ENCODE measurements at regions not wholly inside any gene's neighbourhood (a gene's known extent, or its start where the extent isn't known, plus 50 kb on each side); places are given as distances from the start of the nearest gene placed in this dataset.

DNA sequence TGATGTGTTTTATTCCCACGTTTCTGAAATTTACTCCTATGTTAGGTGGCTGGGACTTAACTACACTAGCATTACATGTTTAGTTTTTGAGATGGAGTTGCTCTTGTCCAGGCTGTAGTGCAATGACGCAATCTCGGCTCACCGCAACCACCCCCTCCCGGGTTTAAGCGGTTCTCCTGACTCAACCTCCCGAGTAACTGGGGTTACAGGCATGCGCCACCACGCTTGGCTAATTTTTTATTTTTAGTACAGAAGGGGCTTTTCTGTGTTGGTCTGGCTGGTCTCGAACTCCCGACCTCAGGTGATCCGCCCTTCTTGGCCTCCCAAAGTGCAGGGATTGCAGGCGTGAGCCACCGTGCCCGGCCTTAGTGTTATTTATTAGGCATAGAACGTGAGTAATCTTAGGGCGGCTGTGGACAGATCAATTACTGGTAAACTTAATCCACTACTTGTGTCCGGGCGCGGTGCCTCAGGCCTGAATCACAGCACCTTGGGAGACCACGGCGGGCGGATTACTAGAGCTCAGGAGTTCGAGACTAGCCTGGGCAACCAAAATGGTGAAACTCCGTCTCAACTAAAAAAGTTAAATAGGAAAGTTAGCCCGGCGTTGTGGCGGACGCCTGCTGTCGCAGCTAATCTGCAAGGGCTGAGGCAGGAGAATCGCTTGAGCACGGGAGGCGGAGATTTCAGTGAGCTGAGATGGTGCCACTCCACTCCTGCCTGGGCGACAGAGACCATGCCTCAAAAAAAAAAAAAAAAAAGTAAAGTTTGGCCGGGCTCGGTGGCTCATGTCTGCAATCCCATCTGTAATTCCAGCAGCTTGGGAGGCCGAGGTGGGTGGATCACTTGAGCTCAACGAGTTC, 123.7 kb upstream of the BTN3A2 start:
- peaks cover 0 to 7% (median 0%) of the 10 kb centered on the region in 3 donors for H3K36me3 Mint-ChIP-seq
- H3K27me3 ChIP-seq (ENCODE audit: insufficient read depth, low read length, poor library complexity, severe bottlenecking), result no peaks in the 10 kb centered on the region
- H3K27ac Mint-ChIP-seq, result peak overlapping the region; percentile 94 to 99 (median 96)
- CTCF ChIA-PET, result interaction anchor here (1.0 to 2.3 kb wide), 2 partner anchors 10 to 29 kb away, joined by 3 to 12 read pairs; a partner anchor contains a TSS
- H3K9me3 ChIP-seq (ENCODE audit: low read length), result no peaks in the 10 kb centered on the region
- peaks cover 11% of the 10 kb centered on the region for H3K4me1 ChIP-seq (ENCODE audit: insufficient read depth, low read length)
- peaks cover 15 to 25% (median 24%) of the 10 kb centered on the region in 3 donors for H3K4me1 Mint-ChIP-seq
- H3K4me3 ChIP-seq (ENCODE audit: low read length), result peak overlapping the region; percentile 63
- DNase-seq, result peak; percentile 29 to 76 (median 63)
- no peaks in the 10 kb centered on the region for H3K27me3 Mint-ChIP-seq
- H3K36me3 ChIP-seq (ENCODE audit: insufficient read depth, low read length), result no peaks in the 10 kb centered on the region
- H3K4me3 Mint-ChIP-seq, result peak overlapping the region; percentile 82 to 93 (median 85)
- peaks cover 0 to 5% (median 4%) of the 10 kb centered on the region in 5 donors for H3K9me3 Mint-ChIP-seq
- POLR2A ChIA-PET, result interaction anchor here (0.6 to 2.9 kb wide), 16 partner anchors 9 to 287 kb away, joined by 3 to 28 read pairs (median 5); a partner anchor contains a TSS
- peak overlapping the region; percentile 85 for H3K27ac ChIP-seq (ENCODE audit: low read depth, low read length)

DNA sequence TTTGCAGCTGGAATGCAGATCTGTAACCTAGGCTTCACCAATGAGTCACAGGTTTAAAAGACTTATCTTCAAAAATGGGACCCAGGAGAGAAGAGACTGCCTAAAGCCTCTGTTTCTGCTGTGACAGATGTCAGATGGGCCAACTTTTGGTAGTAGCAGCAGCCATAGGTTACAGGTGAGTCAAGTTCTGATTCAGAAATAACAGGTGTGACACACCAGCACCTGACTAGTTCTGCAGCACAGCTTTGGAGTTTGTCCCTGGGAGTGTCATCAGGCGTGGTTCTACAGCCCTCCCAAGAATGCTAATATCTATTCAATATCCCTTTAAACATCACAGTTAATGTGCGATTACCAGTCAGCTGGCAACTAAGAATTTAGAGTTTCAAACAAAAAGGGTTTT, 121.9 kb upstream of the BTN3A2 start:
- Mint-ChIP-seq H3K4me3 (peak overlapping the region in 1 of 7 donors; percentile 22), H3K4me1 (peaks cover 15 to 26% (median 26%) of the 10 kb centered on the region in 3 donors), H3K27ac (peak overlapping the region in 2 of 8 donors; percentile 40 to 60), H3K9me3 (peaks cover 0 to 5% (median 4%) of the 10 kb centered on the region in 5 donors), H3K27me3 (no peaks in the 10 kb centered on the region), H3K36me3 (peaks cover 0 to 7% (median 0%) of the 10 kb centered on the region in 3 donors)
- Histone ChIP-seq H3K4me1 (ENCODE audit: insufficient read depth, low read length) (peaks cover 11% of the 10 kb centered on the region), H3K27ac (ENCODE audit: low read depth, low read length) (no peak overlapping the region), H3K27me3 (ENCODE audit: insufficient read depth, low read length, poor library complexity, severe bottlenecking) (no peaks in the 10 kb centered on the region), H3K36me3 (ENCODE audit: insufficient read depth, low read length) (no peaks in the 10 kb centered on the region), H3K4me3 (ENCODE audit: low read length) (no peak overlapping the region), H3K9me3 (ENCODE audit: low read length) (no peaks in the 10 kb centered on the region)
- CTCF ChIA-PET, result interaction anchor here (0.7 to 1.7 kb wide), 4 partner anchors 9 to 46 kb away, joined by 3 to 6 read pairs (median 4); a partner anchor contains a TSS
- POLR2A ChIA-PET, result interaction anchor here (0.9 to 1.5 kb wide), 2 partner anchors 9 to 28 kb away, joined by 4 to 7 read pairs; a partner anchor contains a TSS
- DNase-seq, result no peak

DNA sequence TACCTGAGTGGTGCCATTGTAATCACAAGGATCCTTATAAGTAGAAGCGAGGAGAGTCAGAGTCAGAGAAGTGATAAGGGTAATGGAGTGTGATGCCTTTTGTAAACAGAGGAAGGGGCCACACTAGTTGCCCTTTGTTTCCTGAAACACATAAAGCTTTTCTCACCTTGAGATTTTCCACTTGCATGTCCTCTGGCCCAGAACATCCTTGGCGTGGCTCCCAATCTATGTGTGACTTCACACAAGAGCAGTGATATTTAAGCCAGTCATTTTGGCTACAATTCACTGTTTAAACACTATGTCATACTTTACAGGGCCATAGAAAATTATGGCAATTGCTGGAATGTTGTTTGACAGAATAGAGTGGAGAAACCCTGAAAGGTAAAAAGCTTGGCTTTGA, 121.2 kb upstream of the BTN3A2 start:
- Mint-ChIP-seq H3K9me3 (peaks cover 0 to 5% (median 4%) of the 10 kb centered on the region in 5 donors), H3K27ac (no peak overlapping the region), H3K4me1 (peaks cover 15 to 31% (median 31%) of the 10 kb centered on the region in 3 donors), H3K4me3 (peak overlapping the region in 1 of 7 donors; percentile 22), H3K27me3 (no peaks in the 10 kb centered on the region), H3K36me3 (peaks cover 0 to 7% (median 0%) of the 10 kb centered on the region in 3 donors)
- Histone ChIP-seq H3K9me3 (ENCODE audit: low read length) (no peaks in the 10 kb centered on the region), H3K27ac (ENCODE audit: low read depth, low read length) (no peak overlapping the region), H3K36me3 (ENCODE audit: insufficient read depth, low read length) (no peaks in the 10 kb centered on the region), H3K27me3 (ENCODE audit: insufficient read depth, low read length, poor library complexity, severe bottlenecking) (no peaks in the 10 kb centered on the region), H3K4me1 (ENCODE audit: insufficient read depth, low read length) (peaks cover 11% of the 10 kb centered on the region), H3K4me3 (ENCODE audit: low read length) (no peak overlapping the region)
- no peak for DNase-seq
- CTCF ChIA-PET, result interaction anchor here (0.9 to 1.7 kb wide), 3 partner anchors 9 to 47 kb away, joined by 3 to 6 read pairs (median 5); a partner anchor contains a TSS
- POLR2A ChIA-PET, result interaction anchor here (0.6 to 1.5 kb wide), 2 partner anchors 10 to 25 kb away, joined by 5 to 7 read pairs; a partner anchor contains a TSS

DNA sequence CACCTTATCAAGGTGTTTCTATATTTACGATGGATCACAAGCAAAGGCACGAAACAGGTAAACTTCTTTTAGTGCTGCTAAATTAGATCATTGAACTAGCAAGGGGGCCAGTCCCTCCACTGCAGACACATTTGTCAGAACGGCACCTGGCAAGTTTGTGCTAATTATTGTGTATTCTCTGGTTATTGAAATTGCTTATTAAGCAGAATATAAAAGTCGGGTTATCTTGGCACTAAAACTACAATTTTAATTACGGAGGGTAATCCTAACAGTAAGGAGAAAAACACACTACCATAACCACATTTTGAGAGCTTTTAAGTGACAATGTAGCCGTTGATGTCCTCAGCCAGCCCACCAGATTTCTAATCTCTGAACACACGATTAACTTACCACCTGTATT, 118.9 kb upstream of the BTN3A2 start:
- POLR2A ChIA-PET, result no interaction called here
- H3K4me1 ChIP-seq (ENCODE audit: insufficient read depth, low read length), result peaks cover 12% of the 10 kb centered on the region

DNA sequence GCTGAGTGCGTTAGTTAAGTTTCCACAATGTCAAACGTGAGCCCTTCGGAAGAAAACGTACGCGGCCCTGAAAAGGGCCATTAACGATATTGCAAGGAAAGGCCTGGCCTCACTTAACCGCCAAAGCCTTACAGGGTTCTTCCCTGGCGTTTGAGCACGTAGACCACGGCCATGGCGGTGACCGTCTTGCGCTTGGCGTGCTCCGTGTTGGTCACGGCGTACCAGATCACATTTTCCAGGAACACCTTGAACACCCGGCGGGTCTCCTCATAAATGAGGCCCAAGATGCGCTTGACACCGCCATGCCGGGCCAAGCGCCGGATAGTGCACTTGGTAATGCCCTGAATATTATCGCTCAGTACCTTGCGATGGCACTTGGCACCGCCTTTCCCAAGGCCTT, 118.4 kb upstream of the BTN3A2 start:
- Mint-ChIP-seq H3K4me1 (peaks cover 16 to 36% (median 31%) of the 10 kb centered on the region in 3 donors), H3K9me3 (no peaks in the 10 kb centered on the region), H3K36me3 (peaks cover 0 to 10% (median 0%) of the 10 kb centered on the region in 3 donors), H3K27me3 (no peaks in the 10 kb centered on the region), H3K4me3 (peak overlapping the region in 1 of 7 donors; percentile 65), H3K27ac (peak overlapping the region in 1 of 8 donors; percentile 38)
- H3K4me3 ChIP-seq (ENCODE audit: low read length), result no peak overlapping the region
- DNase-seq, result no peak
- H3K27ac ChIP-seq (ENCODE audit: low read depth, low read length), result no peak overlapping the region
- no peaks in the 10 kb centered on the region for H3K27me3 ChIP-seq (ENCODE audit: insufficient read depth, low read length, poor library complexity, severe bottlenecking)
- no peaks in the 10 kb centered on the region for H3K36me3 ChIP-seq (ENCODE audit: insufficient read depth, low read length)
- H3K4me1 ChIP-seq (ENCODE audit: insufficient read depth, low read length), result peaks cover 10% of the 10 kb centered on the region
- H3K9me3 ChIP-seq (ENCODE audit: low read length), result no peaks in the 10 kb centered on the region
- CTCF ChIA-PET, result no interaction called here
- POLR2A ChIA-PET, result no interaction called here

More for the DNA sequence above, 118.9 kb upstream of the BTN3A2 start:
- Mint-ChIP-seq H3K27me3 (no peaks in the 10 kb centered on the region), H3K36me3 (peaks cover 0 to 6% (median 0%) of the 10 kb centered on the region in 3 donors), H3K4me3 (peak overlapping the region in 1 of 7 donors; percentile 65), H3K27ac (peak overlapping the region in 1 of 8 donors; percentile 38), H3K4me1 (peaks cover 16 to 34% (median 31%) of the 10 kb centered on the region in 3 donors), H3K9me3 (no peaks in the 10 kb centered on the region)
- Histone ChIP-seq H3K27me3 (ENCODE audit: insufficient read depth, low read length, poor library complexity, severe bottlenecking) (no peaks in the 10 kb centered on the region), H3K27ac (ENCODE audit: low read depth, low read length) (no peak overlapping the region), H3K9me3 (ENCODE audit: low read length) (no peaks in the 10 kb centered on the region), H3K4me3 (ENCODE audit: low read length) (no peak overlapping the region), H3K36me3 (ENCODE audit: insufficient read depth, low read length) (no peaks in the 10 kb centered on the region)
- CTCF ChIA-PET, result no interaction called here
- DNase-seq, result no peak

DNA sequence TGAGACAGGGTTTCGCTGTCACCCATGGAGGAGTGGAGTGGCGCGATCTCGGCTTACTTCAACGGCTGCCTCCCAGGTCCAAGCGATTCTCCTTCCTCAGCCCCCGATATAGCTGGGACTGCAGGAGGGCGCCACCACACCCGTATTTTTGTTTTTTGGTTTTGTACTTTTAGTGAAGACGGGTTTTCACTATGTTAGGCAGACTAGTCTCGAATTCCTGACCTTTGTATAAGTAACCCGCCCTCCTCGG, 115.4 kb upstream of the BTN3A2 start:
- H3K4me1 Mint-ChIP-seq, result peaks cover 35 to 53% (median 46%) of the 10 kb centered on the region in 3 donors
- Histone ChIP-seq H3K27ac (ENCODE audit: low read depth, low read length) (peak overlapping the region; percentile 74), H3K4me3 (ENCODE audit: low read length) (peak overlapping the region; percentile 94), H3K27me3 (ENCODE audit: insufficient read depth, low read length, poor library complexity, severe bottlenecking) (no peaks in the 10 kb centered on the region), H3K4me1 (ENCODE audit: insufficient read depth, low read length) (peaks cover 10% of the 10 kb centered on the region), H3K9me3 (ENCODE audit: low read length) (no peaks in the 10 kb centered on the region), H3K36me3 (ENCODE audit: insufficient read depth, low read length) (no peaks in the 10 kb centered on the region)
- peak overlapping the region; percentile 56 to 96 (median 93) for H3K27ac Mint-ChIP-seq
- peak overlapping the region; percentile 95 to 99 (median 97) for H3K4me3 Mint-ChIP-seq
- H3K27me3 Mint-ChIP-seq, result no peaks in the 10 kb centered on the region
- ChIA-PET CTCF (interaction anchor here (1.0 to 3.9 kb wide), 17 partner anchors 10 to 346 kb away, joined by 3 to 62 read pairs (median 10); a partner anchor contains a TSS), POLR2A (interaction anchor here (0.6 to 3.7 kb wide), 16 partner anchors 9 to 1643 kb away, joined by 3 to 104 read pairs (median 8); a partner anchor contains a TSS)
- DNase-seq, result no peak
- H3K9me3 Mint-ChIP-seq, result no peaks in the 10 kb centered on the region
- peaks cover 0 to 18% (median 3%) of the 10 kb centered on the region in 3 donors for H3K36me3 Mint-ChIP-seq

DNA sequence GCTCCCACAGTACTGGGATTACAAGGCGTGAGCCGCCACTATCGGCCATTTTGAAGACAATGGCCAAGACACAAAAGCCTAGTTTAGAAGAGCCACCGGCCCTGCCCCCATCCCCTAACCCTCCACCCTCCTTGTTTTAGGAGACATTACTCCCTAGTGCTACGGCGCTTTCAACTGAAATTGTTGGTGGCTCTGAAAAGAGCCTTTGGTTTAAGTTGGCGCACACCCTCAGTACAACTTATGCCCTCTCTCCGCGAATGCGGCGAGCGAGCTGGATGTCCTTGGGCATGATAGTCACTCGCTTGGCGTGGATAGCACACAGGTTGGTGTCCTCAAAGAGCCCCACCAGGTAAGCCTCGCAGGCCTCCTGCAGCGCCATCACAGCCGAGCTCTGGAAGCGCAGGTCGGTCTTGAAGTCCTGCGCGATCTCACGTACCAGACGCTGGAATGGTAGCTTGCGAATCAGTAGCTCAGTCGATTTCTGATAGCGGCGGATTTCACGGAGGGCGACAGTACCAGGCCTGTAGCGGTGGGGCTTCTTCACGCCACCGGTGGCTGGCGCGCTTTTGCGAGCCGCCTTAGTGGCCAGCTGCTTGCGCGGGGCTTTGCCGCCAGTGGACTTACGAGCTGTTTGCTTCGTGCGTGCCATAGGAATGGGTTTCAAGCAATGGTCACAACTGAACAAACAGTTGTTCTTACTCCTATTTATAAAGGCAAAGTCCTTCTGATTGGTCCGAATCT, 114.9 kb upstream of the BTN3A2 start:
- Histone ChIP-seq H3K9me3 (ENCODE audit: low read length) (no peaks in the 10 kb centered on the region), H3K4me1 (ENCODE audit: insufficient read depth, low read length) (peaks cover 10% of the 10 kb centered on the region), H3K27me3 (ENCODE audit: insufficient read depth, low read length, poor library complexity, severe bottlenecking) (no peaks in the 10 kb centered on the region), H3K27ac (ENCODE audit: low read depth, low read length) (peak overlapping the region; percentile 74), H3K36me3 (ENCODE audit: insufficient read depth, low read length) (no peaks in the 10 kb centered on the region), H3K4me3 (ENCODE audit: low read length) (peak overlapping the region; percentile 94)
- ChIA-PET POLR2A (interaction anchor here (0.6 to 3.7 kb wide), 27 partner anchors 8 to 1643 kb away, joined by 3 to 104 read pairs (median 5); partner anchors contain the start of gene HMGN4), CTCF (interaction anchor here (1.0 to 3.9 kb wide), 23 partner anchors 9 to 1643 kb away, joined by 3 to 62 read pairs (median 7); a partner anchor contains a TSS)
- H3K4me1 Mint-ChIP-seq, result peaks cover 36 to 58% (median 48%) of the 10 kb centered on the region in 3 donors
- peak overlapping the region; percentile 95 to 99 (median 97) for H3K4me3 Mint-ChIP-seq
- peak overlapping the region; percentile 56 to 96 (median 93) for H3K27ac Mint-ChIP-seq
- H3K9me3 Mint-ChIP-seq, result no peaks in the 10 kb centered on the region
- peak; percentile 58 to 89 (median 77) for DNase-seq
- H3K36me3 Mint-ChIP-seq, result peaks cover 0 to 18% (median 3%) of the 10 kb centered on the region in 3 donors
- H3K27me3 Mint-ChIP-seq, result no peaks in the 10 kb centered on the region

Data from CD8-positive, alpha-beta memory T cell (primary cell).